ENCODE measurements at regions not wholly inside any gene's neighbourhood (a gene's known extent, or its start where the extent isn't known, plus 50 kb on each side); places are given as distances from the start of the nearest gene placed in this dataset.
A peak's percentile ranks its signal among the peaks of the same experiment; 100 is the strongest.

DNA sequence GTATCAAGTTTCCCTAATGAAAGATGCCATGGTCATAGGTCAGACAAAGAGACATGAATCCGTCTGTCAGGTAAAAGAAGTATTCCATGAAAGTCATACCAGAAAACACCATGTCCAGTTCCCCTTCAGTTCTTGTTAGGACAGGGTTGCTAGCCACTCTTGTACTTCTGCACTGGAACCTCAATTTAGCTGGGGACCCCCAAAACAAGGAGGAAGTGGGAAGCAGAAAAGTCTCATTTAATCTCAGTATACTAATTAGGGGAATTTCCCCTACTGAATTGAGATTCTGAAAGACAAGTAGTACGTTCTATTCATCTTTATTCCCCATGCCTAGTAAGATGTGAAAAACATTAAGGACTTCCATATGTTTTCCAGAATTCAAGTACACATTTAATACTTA lies 1289.9 kb upstream of the B3GALT2 start:
- H3K27ac ChIP-seq (ENCODE audit: low read depth, low read length, poor library complexity, severe bottlenecking) = peak overlapping the region; percentile 61
- H3K4me3 ChIP-seq (ENCODE audit: low read depth, low read length, poor library complexity, severe bottlenecking) = no peak overlapping the region
- no peak for TF ChIP-seq CTCF (IDR thresholded peaks at IDR 0.05; ENCODE audit: low read length)
- no peak for TF ChIP-seq EZH2 (IDR thresholded peaks at IDR 0.05; ENCODE audit: borderline replicate concordance, low read length)

DNA sequence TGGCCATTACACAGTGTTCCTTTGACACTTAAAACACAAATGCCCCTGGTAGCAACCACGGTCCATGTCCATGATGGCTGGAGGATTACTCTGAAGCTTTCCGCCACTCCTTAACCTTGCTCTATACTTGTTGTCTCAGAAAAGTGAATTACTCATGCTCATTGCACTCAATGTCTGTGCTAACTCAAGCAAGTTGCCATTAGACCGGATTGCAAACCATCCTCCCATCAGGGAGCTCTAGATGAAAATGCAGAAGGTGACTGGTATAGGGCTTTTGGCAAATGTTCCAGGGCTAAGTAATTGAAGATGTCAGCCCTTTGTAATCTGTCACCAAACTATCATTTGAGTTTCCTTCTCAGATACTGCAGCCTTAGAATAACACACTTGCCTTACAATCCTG lies 1288.3 kb upstream of the B3GALT2 start:
- H3K27ac ChIP-seq (ENCODE audit: low read depth, low read length, poor library complexity, severe bottlenecking) = peak overlapping the region; percentile 61
- no peaks in the 10 kb centered on the region for H3F3A ChIP-seq (ENCODE audit: insufficient read depth, low read length)
- H3K9ac ChIP-seq (ENCODE audit: low read length) = 0 out of 2 replicates have a peak overlapping the region, but pooled peaks have one; percentile 1
- H2AFZ ChIP-seq (ENCODE audit: low read length) = peak overlapping the region; percentile 36; the same call in 1 of the 2 replicates
- H3K4me1 ChIP-seq (ENCODE audit: insufficient read depth, low read length, severe bottlenecking) = peaks cover 58% of the 10 kb centered on the region
- no peaks in the 10 kb centered on the region for H3K36me3 ChIP-seq (ENCODE audit: insufficient read depth, low read length)
- no peaks in the 10 kb centered on the region for H3K9me3 ChIP-seq (ENCODE audit: low read length)
- H3K27me3 ChIP-seq (ENCODE audit: insufficient read depth, low read length) = no peaks in the 10 kb centered on the region
- TF ChIP-seq EZH2 (IDR thresholded peaks at IDR 0.05; ENCODE audit: borderline replicate concordance, low read length) (no peak), CTCF (IDR thresholded peaks at IDR 0.05; ENCODE audit: low read length) (no peak)
- H3K4me2 ChIP-seq (ENCODE audit: low read length) = peak overlapping the region; percentile 30
- H3K4me3 ChIP-seq (ENCODE audit: low read depth, low read length, poor library complexity, severe bottlenecking) = no peak overlapping the region
- H3K9me2 ChIP-seq (ENCODE audit: low read depth, low read length) = no peaks in the 10 kb centered on the region
- no peaks in the 10 kb centered on the region for H4K20me1 ChIP-seq (ENCODE audit: insufficient read depth, low read length)
- no peaks in the 10 kb centered on the region for H3K79me2 ChIP-seq (ENCODE audit: insufficient read depth, low read length)

More for the DNA sequence above, 1289.9 kb upstream of the B3GALT2 start:
- Histone ChIP-seq H3K4me2 (ENCODE audit: low read length) (no peak overlapping the region), H4K20me1 (ENCODE audit: insufficient read depth, low read length) (no peaks in the 10 kb centered on the region), H3K9me2 (ENCODE audit: low read depth, low read length) (no peaks in the 10 kb centered on the region), H2AFZ (ENCODE audit: low read length) (peak overlapping the region; percentile 36; the same call in 1 of the 2 replicates), H3K4me1 (ENCODE audit: insufficient read depth, low read length, severe bottlenecking) (peaks cover 61% of the 10 kb centered on the region), H3K79me2 (ENCODE audit: insufficient read depth, low read length) (no peaks in the 10 kb centered on the region), H3K27me3 (ENCODE audit: insufficient read depth, low read length) (no peaks in the 10 kb centered on the region), H3K9me3 (ENCODE audit: low read length) (0 out of 2 replicates have a peak, but pooled peaks cover 2% of the 10 kb centered on the region), H3K36me3 (ENCODE audit: insufficient read depth, low read length) (no peaks in the 10 kb centered on the region), H3F3A (ENCODE audit: insufficient read depth, low read length) (no peaks in the 10 kb centered on the region), H3K9ac (ENCODE audit: low read length) (no peak overlapping the region)

- H4K20me1 ChIP-seq (ENCODE audit: insufficient read depth, low read length) = no peaks in the 10 kb centered on the region
- peaks cover 64% of the 10 kb centered on the region for H3K4me1 ChIP-seq (ENCODE audit: insufficient read depth, low read length, severe bottlenecking)
- no peaks in the 10 kb centered on the region for H3K27me3 ChIP-seq (ENCODE audit: insufficient read depth, low read length)
- H3K9me2 ChIP-seq (ENCODE audit: low read depth, low read length) = no peaks in the 10 kb centered on the region
- H3K27ac ChIP-seq (ENCODE audit: low read depth, low read length, poor library complexity, severe bottlenecking) = peak overlapping the region; percentile 61
- TF ChIP-seq EZH2 (IDR thresholded peaks at IDR 0.05; ENCODE audit: borderline replicate concordance, low read length) (no peak), CTCF (IDR thresholded peaks at IDR 0.05; ENCODE audit: low read length) (no peak)
- H3K79me2 ChIP-seq (ENCODE audit: insufficient read depth, low read length) = no peaks in the 10 kb centered on the region
- 0 out of 2 replicates have a peak overlapping the region, but pooled peaks have one; percentile 12 for H2AFZ ChIP-seq (ENCODE audit: low read length)
- H3K4me3 ChIP-seq (ENCODE audit: low read depth, low read length, poor library complexity, severe bottlenecking) = no peak overlapping the region
- H3K36me3 ChIP-seq (ENCODE audit: insufficient read depth, low read length) = no peaks in the 10 kb centered on the region
- no peaks in the 10 kb centered on the region for H3K9me3 ChIP-seq (ENCODE audit: low read length)
- no peak overlapping the region; the same call in 1 of the 2 replicates for H3K4me2 ChIP-seq (ENCODE audit: low read length)
- H3F3A ChIP-seq (ENCODE audit: insufficient read depth, low read length) = no peaks in the 10 kb centered on the region
- H3K9ac ChIP-seq (ENCODE audit: low read length) = no peak overlapping the region
These were observed 1287.4 kb upstream of the B3GALT2 start for GRCh38 chr1:194473766-194474165.
